Panc1 (cell line): ENCODE measurements at regions not wholly inside any gene's neighbourhood (a gene's known extent, or its start where the extent isn't known, plus 50 kb on each side); places are given as distances from the start of the nearest gene placed in this dataset.
"Not testable (repeated sequence)": the region's sequence is repeated elsewhere in the genome, so short reads cannot be mapped to it uniquely, and the experiment has no call there.

Experiments
- ATAC-seq: fragments of 200-7000 bp; cut with Tn5 transposase; 2 replicates; pipeline ENCODE4 v1.9.1; 2020; ENCODE audit warnings: mild to moderate bottlenecking, moderate library complexity
- BruUV-seq: library from RNA; stranded (reverse); fragments of 400-500 nt; replicated peaks from 2 replicates; lab custom pipeline; 2021; lab: Mats Ljungman, UMichigan
- CTCF ChIA-PET: fragments of 300-600 bp; sonication (Branson Sonifier 250); formaldehyde crosslinking; loops from one replicate; lab custom pipeline; 2022; ENCODE audit warnings: antibody characterized with exemption; lab: Charles Lee
- POLR2A ChIA-PET: fragments of 300-600 bp; sonication (Branson Sonifier 250); formaldehyde crosslinking; loops from one replicate; lab custom pipeline; 2022; ENCODE audit warnings: antibody characterized with exemption; lab: Charles Lee
- DNase-seq: peaks from one replicate; pipeline ENCODE4 v3.0.0-alpha.2; 2010; ENCODE audit warnings: low read depth, low spot score
- H3K27ac ChIP-seq: 2 replicates; pipeline ENCODE4 v1.5.1; 2011; ENCODE audit warnings: mild to moderate bottlenecking, low read length, inconsistent platforms
- H3K27me3 ChIP-seq: fragments of 200-500 bp; sonication (Bioruptor generic); 2 replicates; pipeline ENCODE4 v1.6.0; 2014; ENCODE audit warnings: low read length, inconsistent platforms; ENCODE audit not compliant: control insufficient read depth, insufficient read depth
- H3K36me3 ChIP-seq: fragments of 200-500 bp; sonication (Bioruptor generic); 2 replicates; pipeline ENCODE4 v1.5.1; 2014; ENCODE audit warnings: inconsistent platforms, mild to moderate bottlenecking, low read length, moderate library complexity; ENCODE audit not compliant: control insufficient read depth, insufficient read depth
- H3K4me1 ChIP-seq: 2 replicates; pipeline ENCODE4 v1.5.1; 2011; ENCODE audit warnings: inconsistent platforms, mild to moderate bottlenecking, low read length, moderate library complexity; ENCODE audit not compliant: control insufficient read depth, insufficient read depth
- H3K4me3 ChIP-seq, 2 experiments: 2 replicates each; pipeline ENCODE4 v1.5.1; 2011 to 2012; ENCODE audit warnings: low read depth in 2 of 2, low read length in 2 of 2, mild to moderate bottlenecking in 2 of 2, inconsistent platforms in 1 of 2, moderate library complexity in 1 of 2
- H3K9me3 ChIP-seq: fragments of 200-500 bp; sonication (Bioruptor generic); 2 replicates; pipeline ENCODE4 v1.5.1; 2014; ENCODE audit warnings: low read depth, mild to moderate bottlenecking, inconsistent platforms, low read length, moderate library complexity; ENCODE audit not compliant: control insufficient read depth, insufficient read depth
- CTCF ChIP-seq: fragments of 450-650 bp; IDR thresholded peaks from 2 replicates; pipeline ENCODE4 v1.5.1; 2017; ENCODE audit warnings: mild to moderate bottlenecking
- POLR2AphosphoS5 ChIP-seq: IDR thresholded peaks from 2 replicates; pipeline ENCODE4 v1.6.1; 2012; ENCODE audit warnings: mild to moderate bottlenecking, low read depth, low read length, moderate library complexity
- REST ChIP-seq, 2 experiments: IDR thresholded peaks; 2 replicates each; pipeline ENCODE4 v1.6.1; 2011 to 2012; ENCODE audit warnings: low read depth in 2 of 2, control low read depth in 1 of 2, low read length in 1 of 2, mild to moderate bottlenecking in 1 of 2, moderate library complexity in 1 of 2; ENCODE audit not compliant: insufficient read depth in 1 of 2
- SIN3A ChIP-seq: IDR thresholded peaks from 2 replicates; pipeline ENCODE4 v1.6.1; 2012; ENCODE audit warnings: low read depth, mild to moderate bottlenecking, low read length, moderate library complexity, borderline replicate concordance; ENCODE audit not compliant: insufficient read depth
- TCF7L2 ChIP-seq: IDR thresholded peaks from 2 replicates; pipeline ENCODE4 v1.6.1; 2011; ENCODE audit warnings: mild to moderate bottlenecking, low read depth, low read length, inconsistent platforms
- in situ Hi-C: cut with HindIII; loops from 2 replicates; pipeline ENCODE4 v1.10.0; 2016; ENCODE audit warnings: low sequenced_read_pairs, low pct_unique_long_range_greater_than_20kb
- intact Hi-C: fragments of 100-400 bp; cut with micrococcal nuclease; formaldehyde crosslinking; loops from one replicate; pipeline ENCODE4 v1.10.0; 2022; ENCODE audit not compliant: unreplicated experiment

DNA sequence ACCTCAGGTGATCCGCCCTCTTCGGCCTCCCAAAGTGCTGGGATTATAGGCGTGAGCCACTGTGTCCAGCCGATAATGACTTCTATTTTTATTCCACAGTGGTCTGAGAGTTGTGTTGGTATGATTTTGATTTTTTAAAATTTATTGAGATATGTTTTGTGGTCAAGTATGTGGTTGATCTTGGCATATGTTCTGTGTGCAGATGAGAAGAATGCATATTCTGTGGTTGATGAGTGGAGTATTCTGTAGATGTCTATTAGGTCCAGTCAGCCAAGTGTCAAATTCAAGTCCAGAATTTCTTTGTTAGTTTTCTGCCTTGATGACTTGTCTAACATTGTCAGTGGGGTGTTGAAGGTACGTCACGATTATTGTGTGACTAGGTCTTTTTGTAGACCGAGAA is 338.2 kb upstream of the TARS1 start:
- H3K9me3 ChIP-seq, result no peaks in the 10 kb centered on the region
- no peak for DNase-seq
- no TSS peak for BruUV-seq
- H3K27me3 ChIP-seq, result no peaks in the 10 kb centered on the region
- H3K36me3 ChIP-seq, result no peaks in the 10 kb centered on the region
- in situ Hi-C loops (no loop called here), intact Hi-C loops (no loop called here)
- POLR2A ChIA-PET, result no interaction called here
- no peak overlapping the region for H3K4me3 ChIP-seq
- H3K4me1 ChIP-seq, result no peaks in the 10 kb centered on the region
- no peak overlapping the region for H3K27ac ChIP-seq
- no peak for ATAC-seq
- CTCF ChIA-PET, result no interaction called here
- TF ChIP-seq CTCF, result no peak
- no peak for TF ChIP-seq REST (IDR thresholded peaks at IDR 0.05; ENCODE audit: insufficient read depth in 1 of 2, low read depth in 2 of 2, low read length in 1 of 2)
- TF ChIP-seq POLR2AphosphoS5, result no peak
- no peak for TF ChIP-seq SIN3A
- TF ChIP-seq TCF7L2, result no peak

DNA sequence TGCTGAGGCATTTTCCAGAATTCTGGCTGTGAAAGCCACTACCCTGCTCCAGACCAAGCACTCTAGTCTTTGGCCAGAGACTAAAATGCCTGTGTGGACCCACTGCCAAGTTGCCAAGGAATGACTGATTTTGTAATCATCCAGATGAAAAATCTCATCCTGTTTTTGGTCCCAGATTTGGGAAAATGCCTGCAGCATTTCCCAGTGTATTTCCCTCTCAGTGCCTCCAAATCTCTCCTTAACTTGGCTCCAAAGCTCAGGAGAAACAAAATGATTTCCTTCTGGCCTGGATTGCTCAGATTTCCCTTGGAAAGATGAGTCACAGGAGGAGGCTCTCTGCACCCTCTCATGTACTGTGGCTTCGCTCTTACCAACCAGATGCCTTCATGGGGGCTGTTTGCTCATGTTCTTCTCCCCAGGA is 335.2 kb upstream of the TARS1 start:
- H3K36me3 ChIP-seq, result no peaks in the 10 kb centered on the region
- no peak overlapping the region for H3K4me3 ChIP-seq
- TF ChIP-seq SIN3A, result no peak
- TF ChIP-seq REST (IDR thresholded peaks at IDR 0.05; ENCODE audit: insufficient read depth in 1 of 2, low read depth in 2 of 2, low read length in 1 of 2), result no peak
- no peak for TF ChIP-seq POLR2AphosphoS5
- TF ChIP-seq TCF7L2, result no peak
- no peak for TF ChIP-seq CTCF
- H3K4me1 ChIP-seq, result no peaks in the 10 kb centered on the region
- H3K27me3 ChIP-seq, result no peaks in the 10 kb centered on the region
- in situ Hi-C loops, result no loop called here
- H3K27ac ChIP-seq, result no peak overlapping the region
- no peaks in the 10 kb centered on the region for H3K9me3 ChIP-seq
- intact Hi-C loops, result no loop called here
- ATAC-seq, result no peak
- ChIA-PET POLR2A (no interaction called here), CTCF (no interaction called here)
- BruUV-seq, result no TSS peak
- no peak for DNase-seq

GRCh38 chr5:33110496-33110895 is 330.3 kb upstream of the TARS1 start:
- H3K27ac ChIP-seq, POLR2A ChIA-PET, CTCF ChIA-PET, H3K27me3 ChIP-seq, ATAC-seq, H3K4me3 ChIP-seq, in situ Hi-C loops, H3K36me3 ChIP-seq, BruUV-seq, intact Hi-C loops, H3K9me3 ChIP-seq, H3K4me1 ChIP-seq, DNase-seq: not testable (repeated sequence)
